ENCODE measurements at regions not wholly inside any gene's neighbourhood (a gene's known extent, or its start where the extent isn't known, plus 50 kb on each side); places are given as distances from the start of the nearest gene placed in this dataset.
A peak's percentile ranks its signal among the peaks of the same experiment; 100 is the strongest.
"Not testable (repeated sequence)": the region's sequence is repeated elsewhere in the genome, so short reads cannot be mapped to it uniquely, and the experiment has no call there.

DNA sequence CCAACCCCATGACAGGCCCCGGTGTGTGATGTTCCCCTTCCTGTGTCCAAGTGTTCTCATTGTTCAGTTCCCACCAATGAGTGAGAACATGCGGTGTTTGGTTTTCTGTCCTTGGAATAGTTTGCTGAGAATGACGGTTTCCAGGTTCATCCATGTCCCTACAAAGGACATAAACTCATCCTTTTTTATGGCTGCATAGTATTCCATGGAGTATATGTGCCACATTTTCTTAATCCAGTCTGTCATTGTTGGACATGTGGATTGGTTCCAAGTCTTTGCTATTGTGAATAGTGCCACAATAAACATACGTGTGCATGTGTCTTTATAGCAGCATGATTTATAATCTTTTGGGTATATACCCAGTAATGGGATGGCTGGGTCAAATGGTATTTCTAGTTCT lies 293.1 kb downstream of the GATA3 start:
- not testable (repeated sequence) for H3K4me1 ChIP-seq (ENCODE audit: control insufficient read depth in 2 of 2, insufficient read depth in 1 of 2, low read depth in 1 of 2, low read length in 2 of 2); H3K27ac ChIP-seq (replicated peaks; ENCODE audit: low read length); H2BK12ac ChIP-seq (ENCODE audit: low read length); H3K27me3 ChIP-seq (ENCODE audit: control insufficient read depth in 3 of 3, insufficient read depth in 3 of 3, low read depth in 1 of 3, low read length in 3 of 3); H2AK5ac ChIP-seq (ENCODE audit: low read depth, low read length); H3K18ac ChIP-seq (ENCODE audit: low read length); DNase-seq (ENCODE audit: low spot score); H3K4me2 ChIP-seq (ENCODE audit: insufficient read depth, low read length, poor library complexity, severe bottlenecking); H2BK5ac ChIP-seq (ENCODE audit: low read length); H2BK120ac ChIP-seq (ENCODE audit: low read depth, low read length); H3K9me3 ChIP-seq (replicated peaks in 1 of 2; ENCODE audit: control insufficient read depth in 2 of 2, insufficient read depth in 1 of 2, low read depth in 1 of 2, low read length in 2 of 2); H3K23ac ChIP-seq (ENCODE audit: low read depth, low read length, poor library complexity); H3K9ac ChIP-seq (ENCODE audit: low read depth, low read length, poor library complexity); H3K36me3 ChIP-seq (replicated peaks in 1 of 2; ENCODE audit: control insufficient read depth in 2 of 2, insufficient read depth in 2 of 2, low read length in 2 of 2); H2BK15ac ChIP-seq (ENCODE audit: low read length); H4K91ac ChIP-seq (ENCODE audit: low read depth, low read length, poor library complexity); H3K79me1 ChIP-seq (ENCODE audit: low read depth, low read length); H3K14ac ChIP-seq (ENCODE audit: low read length); H3K4me3 ChIP-seq (ENCODE audit: low read length in 2 of 2); H4K8ac ChIP-seq (ENCODE audit: low read depth, low read length); H3K4ac ChIP-seq (ENCODE audit: low read length); H2AFZ ChIP-seq (ENCODE audit: low read length)
- no CpG with 5 or more reads among the region's 4 CpGs for WGBS, 2 donors (ENCODE audit: extremely low coverage in 2 of 2, insufficient read length in 2 of 2, insufficient replicate concordance in 1 of 2)

DNA sequence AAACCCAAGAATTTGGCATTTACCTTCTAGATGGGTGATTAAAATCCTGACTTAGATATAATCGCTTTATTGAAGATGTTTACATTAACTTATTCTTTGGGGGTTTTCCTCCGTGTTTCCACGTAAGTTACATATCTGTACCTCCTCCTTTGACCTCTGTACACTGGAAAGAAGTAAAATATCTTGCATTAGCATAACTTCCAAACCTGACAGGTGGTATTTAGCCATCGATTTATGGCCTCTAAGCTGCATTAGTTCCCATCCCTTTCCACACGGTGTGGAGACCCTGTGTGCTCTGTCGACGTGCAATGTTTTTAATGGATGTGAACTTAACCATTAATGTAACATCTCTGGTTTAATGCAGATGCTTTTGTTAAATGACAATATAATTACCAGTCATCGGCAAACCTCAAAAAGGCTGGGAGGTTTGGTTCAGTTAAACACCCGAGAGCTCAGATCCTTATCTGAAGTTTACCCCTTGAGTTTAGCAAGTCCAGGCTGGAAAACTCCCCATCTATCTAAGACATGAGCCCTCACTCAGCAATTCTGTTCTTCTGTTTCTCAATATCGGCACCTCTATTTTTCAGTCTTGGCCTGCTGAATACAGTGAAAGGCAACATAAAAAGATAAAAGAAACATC lies 295.2 kb downstream of the GATA3 start:
- Histone ChIP-seq H3K4me2 (ENCODE audit: insufficient read depth, low read length, poor library complexity, severe bottlenecking) (no peak overlapping the region), H3K23ac (ENCODE audit: low read depth, low read length, poor library complexity) (no peak overlapping the region), H3K14ac (ENCODE audit: low read length) (no peak overlapping the region), H3K27me3 (ENCODE audit: control insufficient read depth in 3 of 3, insufficient read depth in 3 of 3, low read depth in 1 of 3, low read length in 3 of 3) (no peaks in the 10 kb centered on the region), H3K18ac (ENCODE audit: low read length) (no peak overlapping the region), H2AFZ (ENCODE audit: low read length) (no peak overlapping the region), H2BK15ac (ENCODE audit: low read length) (no peak overlapping the region), H2AK5ac (ENCODE audit: low read depth, low read length) (no peak overlapping the region), H4K8ac (ENCODE audit: low read depth, low read length) (no peak overlapping the region), H2BK5ac (ENCODE audit: low read length) (no peak overlapping the region), H3K9ac (ENCODE audit: low read depth, low read length, poor library complexity) (no peak overlapping the region), H3K9me3 (replicated peaks in 1 of 2; ENCODE audit: control insufficient read depth in 2 of 2, insufficient read depth in 1 of 2, low read depth in 1 of 2, low read length in 2 of 2) (no peaks in the 10 kb centered on the region), H3K79me1 (ENCODE audit: low read depth, low read length) (no peaks in the 10 kb centered on the region), H4K91ac (ENCODE audit: low read depth, low read length, poor library complexity) (no peak overlapping the region), H3K4me3 (ENCODE audit: low read length in 2 of 2) (no peak overlapping the region), H2BK120ac (ENCODE audit: low read depth, low read length) (no peak overlapping the region), H3K4me1 (ENCODE audit: control insufficient read depth in 2 of 2, insufficient read depth in 1 of 2, low read depth in 1 of 2, low read length in 2 of 2) (peaks cover 0 to 10% of the 10 kb centered on the region in 2 donors), H3K27ac (replicated peaks; ENCODE audit: low read length) (no peak overlapping the region), H3K4ac (ENCODE audit: low read length) (no peak overlapping the region), H2BK12ac (ENCODE audit: low read length) (no peak overlapping the region), H3K36me3 (replicated peaks in 1 of 2; ENCODE audit: control insufficient read depth in 2 of 2, insufficient read depth in 2 of 2, low read length in 2 of 2) (no peaks in the 10 kb centered on the region)
- WGBS, 2 donors (ENCODE audit: extremely low coverage in 2 of 2, insufficient read length in 2 of 2, insufficient replicate concordance in 1 of 2) = no CpG with 5 or more reads among the region's 10 CpGs
- no peak for DNase-seq (ENCODE audit: low spot score)

DNA sequence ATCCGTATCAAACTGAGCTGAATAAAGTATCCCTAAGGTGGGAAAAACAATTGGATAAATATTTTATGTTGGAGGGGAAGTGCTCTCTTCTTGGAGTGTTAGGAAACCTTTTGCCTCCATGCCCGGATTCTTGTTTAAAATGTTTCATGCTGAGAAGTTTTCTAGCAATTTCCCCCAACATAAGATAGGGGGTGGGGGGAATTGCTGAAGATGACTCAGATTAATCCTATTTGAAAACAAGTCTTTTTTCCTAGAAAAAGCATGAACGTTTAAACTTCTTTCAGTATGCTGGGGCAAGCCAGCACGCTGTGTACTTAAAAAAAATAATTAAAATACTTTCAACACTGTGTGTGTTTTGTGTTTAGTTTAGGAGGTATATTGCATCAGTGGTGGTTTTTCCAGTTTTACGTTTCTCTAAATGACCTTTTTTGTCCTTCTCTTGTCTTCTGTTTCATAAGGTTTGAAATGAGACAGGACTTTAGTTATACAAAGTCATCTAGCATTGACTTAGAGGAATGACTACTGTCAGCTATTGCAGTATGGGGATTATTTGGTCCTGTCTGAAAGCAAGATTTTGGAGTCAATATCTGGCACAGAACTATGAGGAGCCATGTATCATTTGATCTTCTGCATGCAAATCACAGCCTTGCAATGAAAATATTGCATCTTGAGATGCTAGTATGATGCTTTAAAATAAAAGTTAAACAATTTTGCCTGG lies 295.9 kb downstream of the GATA3 start:
- DNase-seq (ENCODE audit: low spot score) = no peak
- H4K91ac ChIP-seq (ENCODE audit: low read depth, low read length, poor library complexity) = no peak overlapping the region
- no peak overlapping the region for H2BK12ac ChIP-seq (ENCODE audit: low read length)
- H3K4ac ChIP-seq (ENCODE audit: low read length) = no peak overlapping the region
- H2AFZ ChIP-seq (ENCODE audit: low read length) = no peak overlapping the region
- H3K27ac ChIP-seq (replicated peaks; ENCODE audit: low read length) = no peak overlapping the region
- no peak overlapping the region for H3K18ac ChIP-seq (ENCODE audit: low read length)
- no peak overlapping the region for H2BK120ac ChIP-seq (ENCODE audit: low read depth, low read length)
- H2BK5ac ChIP-seq (ENCODE audit: low read length) = no peak overlapping the region
- no peaks in the 10 kb centered on the region for H3K79me1 ChIP-seq (ENCODE audit: low read depth, low read length)
- H2AK5ac ChIP-seq (ENCODE audit: low read depth, low read length) = no peak overlapping the region
- H3K14ac ChIP-seq (ENCODE audit: low read length) = no peak overlapping the region
- peaks cover 0 to 10% of the 10 kb centered on the region in 2 donors for H3K4me1 ChIP-seq (ENCODE audit: control insufficient read depth in 2 of 2, insufficient read depth in 1 of 2, low read depth in 1 of 2, low read length in 2 of 2)
- no peak overlapping the region for H3K4me3 ChIP-seq (ENCODE audit: low read length in 2 of 2)
- no peaks in the 10 kb centered on the region for H3K27me3 ChIP-seq (ENCODE audit: control insufficient read depth in 3 of 3, insufficient read depth in 3 of 3, low read depth in 1 of 3, low read length in 3 of 3)
- H3K23ac ChIP-seq (ENCODE audit: low read depth, low read length, poor library complexity) = no peak overlapping the region
- no CpG with 5 or more reads among the region's 5 CpGs for WGBS, 2 donors (ENCODE audit: extremely low coverage in 2 of 2, insufficient read length in 2 of 2, insufficient replicate concordance in 1 of 2)
- no peak overlapping the region for H3K4me2 ChIP-seq (ENCODE audit: insufficient read depth, low read length, poor library complexity, severe bottlenecking)
- H3K9ac ChIP-seq (ENCODE audit: low read depth, low read length, poor library complexity) = no peak overlapping the region
- H2BK15ac ChIP-seq (ENCODE audit: low read length) = no peak overlapping the region
- H4K8ac ChIP-seq (ENCODE audit: low read depth, low read length) = no peak overlapping the region
- H3K9me3 ChIP-seq (replicated peaks in 1 of 2; ENCODE audit: control insufficient read depth in 2 of 2, insufficient read depth in 1 of 2, low read depth in 1 of 2, low read length in 2 of 2) = no peaks in the 10 kb centered on the region
- no peaks in the 10 kb centered on the region for H3K36me3 ChIP-seq (replicated peaks in 1 of 2; ENCODE audit: control insufficient read depth in 2 of 2, insufficient read depth in 2 of 2, low read length in 2 of 2)

DNA sequence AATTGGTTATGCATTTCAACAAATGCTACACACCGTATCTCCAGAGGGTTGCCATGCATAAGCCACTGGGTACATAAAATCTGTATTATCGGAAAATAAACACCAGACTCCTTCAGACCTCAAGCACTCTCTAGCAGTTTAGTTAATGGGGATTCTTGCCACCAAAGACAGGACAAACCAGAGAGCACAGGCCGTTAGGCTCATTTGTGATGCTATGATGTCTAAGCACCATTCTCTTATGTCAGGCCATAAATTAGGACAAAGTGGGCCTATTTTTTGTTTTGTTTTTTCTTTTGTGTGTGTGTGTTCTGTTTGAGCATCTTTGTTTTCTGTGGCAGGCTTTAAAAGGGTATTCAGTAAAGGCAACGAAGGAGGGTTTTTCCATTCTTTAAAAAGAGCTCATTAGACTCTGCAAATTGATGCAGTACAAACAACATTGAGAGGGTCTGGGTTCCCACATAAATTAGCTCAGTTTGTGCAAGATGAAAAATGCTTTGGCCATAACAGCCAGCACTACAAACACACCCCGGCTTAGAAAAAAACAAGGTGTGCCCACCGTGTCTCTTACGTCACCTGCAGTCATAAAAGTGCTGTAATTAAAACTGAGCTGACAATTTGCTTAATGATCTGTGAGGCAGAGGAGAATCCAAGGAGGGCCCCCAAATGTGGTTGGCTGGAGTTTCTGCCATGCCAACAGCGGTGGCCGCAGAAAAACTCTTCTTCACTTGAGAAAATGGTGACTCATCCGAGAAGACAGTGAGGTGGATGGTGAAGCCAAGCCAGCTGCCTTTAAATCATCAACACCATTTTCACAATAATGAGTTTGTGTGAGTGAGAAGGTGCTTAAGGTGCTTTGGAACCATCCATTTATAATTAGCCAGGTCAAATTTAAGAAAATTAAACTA lies 297.9 kb downstream of the GATA3 start:
- Histone ChIP-seq H4K91ac (ENCODE audit: low read depth, low read length, poor library complexity) (no peak overlapping the region), H3K4me3 (ENCODE audit: low read length in 2 of 2) (no peak overlapping the region), H4K8ac (ENCODE audit: low read depth, low read length) (no peak overlapping the region), H2BK12ac (ENCODE audit: low read length) (no peak overlapping the region), H3K23ac (ENCODE audit: low read depth, low read length, poor library complexity) (no peak overlapping the region), H3K27me3 (ENCODE audit: control insufficient read depth in 3 of 3, insufficient read depth in 3 of 3, low read depth in 1 of 3, low read length in 3 of 3) (no peaks in the 10 kb centered on the region), H2AK5ac (ENCODE audit: low read depth, low read length) (no peak overlapping the region), H3K27ac (replicated peaks; ENCODE audit: low read length) (no peak overlapping the region), H2AFZ (ENCODE audit: low read length) (no peak overlapping the region), H3K18ac (ENCODE audit: low read length) (peak overlapping the region; percentile 38), H3K4ac (ENCODE audit: low read length) (no peak overlapping the region), H3K4me1 (ENCODE audit: control insufficient read depth in 2 of 2, insufficient read depth in 1 of 2, low read depth in 1 of 2, low read length in 2 of 2) (peaks cover 0 to 10% of the 10 kb centered on the region in 2 donors), H3K4me2 (ENCODE audit: insufficient read depth, low read length, poor library complexity, severe bottlenecking) (no peak overlapping the region), H3K14ac (ENCODE audit: low read length) (no peak overlapping the region), H2BK5ac (ENCODE audit: low read length) (no peak overlapping the region), H2BK120ac (ENCODE audit: low read depth, low read length) (no peak overlapping the region), H3K9me3 (replicated peaks in 1 of 2; ENCODE audit: control insufficient read depth in 2 of 2, insufficient read depth in 1 of 2, low read depth in 1 of 2, low read length in 2 of 2) (no peaks in the 10 kb centered on the region), H3K79me1 (ENCODE audit: low read depth, low read length) (no peaks in the 10 kb centered on the region), H3K9ac (ENCODE audit: low read depth, low read length, poor library complexity) (no peak overlapping the region), H2BK15ac (ENCODE audit: low read length) (no peak overlapping the region), H3K36me3 (replicated peaks in 1 of 2; ENCODE audit: control insufficient read depth in 2 of 2, insufficient read depth in 2 of 2, low read length in 2 of 2) (no peaks in the 10 kb centered on the region)
- DNase-seq (ENCODE audit: low spot score) = no peak
- WGBS, 2 donors (ENCODE audit: extremely low coverage in 2 of 2, insufficient read length in 2 of 2, insufficient replicate concordance in 1 of 2) = no CpG with 5 or more reads among the region's 10 CpGs

All from neuronal stem cell (in vitro differentiated cells).